ENCODE measurements at regions not wholly inside any gene's neighbourhood (a gene's known extent, or its start where the extent isn't known, plus 50 kb on each side); places are given as distances from the start of the nearest gene placed in this dataset.
"Not testable (repeated sequence)": the region's sequence is repeated elsewhere in the genome, so short reads cannot be mapped to it uniquely, and the experiment has no call there.

- TF ChIP-seq, protein P1, sequence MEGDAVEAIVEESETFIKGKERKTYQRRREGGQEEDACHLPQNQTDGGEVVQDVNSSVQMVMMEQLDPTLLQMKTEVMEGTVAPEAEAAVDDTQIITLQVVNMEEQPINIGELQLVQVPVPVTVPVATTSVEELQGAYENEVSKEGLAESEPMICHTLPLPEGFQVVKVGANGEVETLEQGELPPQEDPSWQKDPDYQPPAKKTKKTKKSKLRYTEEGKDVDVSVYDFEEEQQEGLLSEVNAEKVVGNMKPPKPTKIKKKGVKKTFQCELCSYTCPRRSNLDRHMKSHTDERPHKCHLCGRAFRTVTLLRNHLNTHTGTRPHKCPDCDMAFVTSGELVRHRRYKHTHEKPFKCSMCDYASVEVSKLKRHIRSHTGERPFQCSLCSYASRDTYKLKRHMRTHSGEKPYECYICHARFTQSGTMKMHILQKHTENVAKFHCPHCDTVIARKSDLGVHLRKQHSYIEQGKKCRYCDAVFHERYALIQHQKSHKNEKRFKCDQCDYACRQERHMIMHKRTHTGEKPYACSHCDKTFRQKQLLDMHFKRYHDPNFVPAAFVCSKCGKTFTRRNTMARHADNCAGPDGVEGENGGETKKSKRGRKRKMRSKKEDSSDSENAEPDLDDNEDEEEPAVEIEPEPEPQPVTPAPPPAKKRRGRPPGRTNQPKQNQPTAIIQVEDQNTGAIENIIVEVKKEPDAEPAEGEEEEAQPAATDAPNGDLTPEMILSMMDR (IDR thresholded peaks at IDR 0.05; ENCODE audit: low read depth, low read length), result no peak
- H3K4me3 ChIP-seq (ENCODE audit: low read depth, low read length), result no peak overlapping the region
Measured at GRCh38 chr3:70684701-70685100, 372.3 kb upstream of the MDFIC2 start.

GRCh38 chr3:70675810-70676209 lies 363.4 kb upstream of the MDFIC2 start:
- not testable (repeated sequence) for H3K4me3 ChIP-seq (ENCODE audit: low read depth, low read length)

DNA sequence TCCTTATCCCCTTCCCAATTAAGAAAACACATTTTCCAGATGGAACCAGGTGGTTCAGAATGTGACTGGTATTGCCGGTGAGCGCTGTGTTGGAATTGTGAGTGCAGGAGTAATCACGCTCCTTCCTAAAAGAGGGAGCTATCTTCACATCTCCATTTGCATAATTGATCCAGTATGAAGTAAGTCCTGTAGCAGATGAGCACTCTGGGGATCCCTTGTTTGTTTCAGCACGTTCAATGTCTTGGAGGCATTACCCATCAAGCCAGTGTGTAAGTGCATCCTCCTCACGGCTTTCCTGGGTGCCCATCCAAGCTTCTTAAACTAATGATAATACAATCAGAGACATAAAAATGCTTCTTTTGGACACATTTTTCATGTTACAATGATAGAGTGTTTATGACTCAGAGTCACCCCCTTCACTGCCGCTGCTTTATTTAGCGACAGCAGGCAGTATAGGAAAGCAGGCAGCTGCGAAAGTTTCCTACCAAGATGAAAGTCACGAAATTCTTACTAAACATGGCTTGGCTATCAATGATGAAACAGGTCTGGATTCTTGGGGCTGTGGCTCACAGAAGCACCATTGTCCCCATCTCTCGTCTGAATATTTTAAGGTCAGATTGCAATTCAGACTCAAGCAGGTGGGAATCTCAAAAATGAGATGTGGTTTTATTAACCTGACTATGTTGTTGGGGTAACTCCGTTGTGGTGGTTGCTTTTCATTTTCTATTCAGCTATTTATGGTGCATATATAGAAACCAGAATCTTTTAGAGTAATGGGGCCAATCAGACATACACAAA lies 346.3 kb upstream of the MDFIC2 start:
- TF ChIP-seq, protein P1 (IDR thresholded peaks at IDR 0.05; ENCODE audit: low read depth, low read length), result no peak
- H3K4me3 ChIP-seq (ENCODE audit: low read depth, low read length), result no peak overlapping the region

DNA sequence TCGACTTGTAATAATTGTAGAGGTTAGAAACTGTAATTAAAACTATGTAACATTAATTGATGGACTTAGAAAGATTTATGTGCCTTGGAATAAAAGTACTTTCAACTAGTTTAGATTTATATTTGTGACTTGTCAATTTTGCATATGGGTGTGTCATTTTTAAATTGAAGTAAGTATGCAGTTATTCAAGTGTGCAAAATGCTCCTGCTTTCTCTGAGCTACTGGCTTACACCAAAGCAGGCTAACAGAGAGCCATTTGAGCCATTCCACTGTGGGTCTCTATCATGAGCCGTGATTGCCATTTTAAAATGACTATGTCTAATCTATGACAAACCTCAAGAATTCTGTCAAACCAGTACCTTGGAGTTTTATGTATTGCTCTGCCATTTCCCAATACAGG lies 345.0 kb upstream of the MDFIC2 start:
- H3K4me3 ChIP-seq (ENCODE audit: low read depth, low read length), result no peak overlapping the region
- TF ChIP-seq, protein P1 (IDR thresholded peaks at IDR 0.05; ENCODE audit: low read depth, low read length), result no peak

DNA sequence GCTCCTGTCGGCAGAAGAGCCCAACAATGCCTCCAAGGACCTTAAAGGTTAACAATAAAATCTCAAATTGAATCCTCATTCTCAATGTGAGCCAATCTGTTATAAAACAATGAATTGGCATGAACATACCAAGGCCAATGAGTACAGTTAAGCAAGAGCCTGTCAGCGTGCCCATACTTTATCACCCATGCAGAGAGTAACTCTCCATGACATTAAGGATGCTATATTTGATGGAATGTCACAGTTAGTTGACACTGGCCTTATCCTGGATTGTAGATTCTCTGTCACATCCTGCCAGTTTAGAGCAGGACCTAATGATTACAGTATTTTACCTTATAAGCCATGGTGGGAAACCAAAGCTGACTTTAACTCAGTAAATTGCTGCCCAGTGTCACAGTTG lies 335.4 kb upstream of the MDFIC2 start:
- no peak overlapping the region for H3K4me3 ChIP-seq (ENCODE audit: low read depth, low read length)
- TF ChIP-seq, protein P1 (IDR thresholded peaks at IDR 0.05; ENCODE audit: low read depth, low read length), result no peak

GRCh38 chr3:70647094-70647493 lies 334.7 kb upstream of the MDFIC2 start:
- no peak overlapping the region for H3K4me3 ChIP-seq (ENCODE audit: low read depth, low read length)
- TF ChIP-seq, protein P1 (IDR thresholded peaks at IDR 0.05; ENCODE audit: low read depth, low read length), result no peak

- TF ChIP-seq, protein P1 (IDR thresholded peaks at IDR 0.05; ENCODE audit: low read depth, low read length), result no peak
- H3K4me3 ChIP-seq (ENCODE audit: low read depth, low read length), result no peak overlapping the region
Measured at GRCh38 chr3:70646635-70647034, 334.2 kb upstream of the MDFIC2 start.

DNA sequence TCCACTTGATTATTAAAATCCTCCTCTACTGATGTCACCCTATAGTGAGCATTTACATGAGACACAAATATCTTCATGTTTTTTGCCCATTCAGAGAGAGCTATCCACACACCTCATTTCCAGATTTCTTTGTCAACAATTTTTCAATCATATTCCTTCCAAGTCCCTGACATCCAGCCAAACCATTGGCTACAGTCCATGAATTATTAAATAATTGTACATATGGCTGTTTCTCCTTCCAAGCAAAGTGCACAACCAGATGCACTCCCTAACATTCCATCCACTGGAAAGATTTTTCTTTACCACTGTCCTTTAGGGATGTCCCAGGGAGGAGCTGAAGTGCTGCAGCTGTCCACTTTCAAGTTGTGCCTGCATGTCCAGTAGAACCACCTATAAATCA lies 328.0 kb upstream of the MDFIC2 start:
- TF ChIP-seq, protein P1 (IDR thresholded peaks at IDR 0.05; ENCODE audit: low read depth, low read length), result no peak
- no peak overlapping the region for H3K4me3 ChIP-seq (ENCODE audit: low read depth, low read length)

Data from WI38 (cell line).